GM12874 (cell line): ENCODE measurements at regions not wholly inside any gene's neighbourhood (a gene's known extent, or its start where the extent isn't known, plus 50 kb on each side); places are given as distances from the start of the nearest gene placed in this dataset.

Source experiments
- CTCF ChIP-seq: IDR thresholded peaks from 2 replicates; pipeline ENCODE4 v1.5.1; 2011; ENCODE audit warnings: low read depth, mild to moderate bottlenecking, control low read depth, low read length, moderate library complexity; ENCODE audit not compliant: insufficient read depth

- no peak for TF ChIP-seq CTCF
Measured at GRCh38 chr17:56740481-56740880, 93.2 kb downstream of the C17orf67 start.
